K562 (cell line): ENCODE measurements at regions not wholly inside any gene's neighbourhood (a gene's known extent, or its start where the extent isn't known, plus 50 kb on each side); places are given as distances from the start of the nearest gene placed in this dataset.

Experiments used
- ATAC-seq: fragments of 200-7000 bp; cut with Tn5 transposase; 3 replicates; pipeline ENCODE4 v1.9.1; 2020; ENCODE audit warnings: moderate library complexity
- BruUV-seq: library from RNA; stranded (reverse); fragments of 400-500 nt; replicated peaks from 2 replicates; lab custom pipeline; 2021; lab: Mats Ljungman, UMichigan
- CTCF ChIA-PET: fragments of 300-600 bp; formaldehyde crosslinking; extraction: SDS; loops from one replicate; lab custom pipeline; 2021; ENCODE audit warnings: low intra/inter-chr PET ratio; lab: Yijun Ruan, JAX
- POLR2A ChIA-PET: fragments of 300-600, 350-650 bp; sonication (Branson Sonifier 250); formaldehyde crosslinking; extraction: SDS; loops from one replicate; lab custom pipeline; 2021; ENCODE audit warnings: antibody characterized with exemption, inconsistent platforms; lab: Yijun Ruan, JAX
- DNase-seq, 4 experiments: peaks; one replicate each; pipeline versions ENCODE4 v3.0.0 to v3.0.0-alpha.2; 2011 to 2018; ENCODE audit warnings: low spot score in 3 of 4, mixed read lengths in 3 of 4; ENCODE audit errors: extremely low read depth in 1 of 4
- FAIRE-seq: peaks from 2 replicates; lab custom pipeline; 2011; peaks lifted over from hg19 to GRCh38; lab: Jason Lieb, UNC
- H2AFZ ChIP-seq: 2 replicates; pipeline ENCODE4 v1.6.0; 2011; ENCODE audit warnings: low read depth, low read length, control low read depth, inconsistent platforms
- H3K27ac ChIP-seq: fragments of 200-600 bp; 3 replicates; pipeline ENCODE4 v1.8.0; 2011; ENCODE audit warnings: low read depth, mild to moderate bottlenecking, control low read depth, inconsistent platforms, low read length, moderate library complexity, mixed read lengths; ENCODE audit errors: extremely low read depth
- H3K27me3 ChIP-seq, 2 experiments: fragments of 300-600 bp in 1 of 2; 2 replicates in 1 of 2; 3 replicates in 1 of 2; pipeline versions ENCODE4 v1.6.0 to v1.8.0; 2011; ENCODE audit warnings: inconsistent platforms in 2 of 2, low read length in 2 of 2, mild to moderate bottlenecking in 1 of 2, mixed read lengths in 1 of 2, moderate library complexity in 1 of 2; ENCODE audit not compliant: control insufficient read depth in 2 of 2, insufficient read depth in 2 of 2
- H3K36me3 ChIP-seq: fragments of 300-600 bp; 3 replicates; pipeline ENCODE4 v1.8.0; 2011; ENCODE audit warnings: mild to moderate bottlenecking, low read length, inconsistent platforms; ENCODE audit not compliant: control insufficient read depth, insufficient read depth
- H3K4me1 ChIP-seq, 2 experiments: fragments of 200-600 bp in 1 of 2; replicated peaks in 1 of 2; 2 replicates in 1 of 2; 3 replicates in 1 of 2; pipeline versions ENCODE4 v1.5.1 to v1.8.0; 2011; ENCODE audit warnings: inconsistent platforms in 2 of 2, low read length in 2 of 2, mild to moderate bottlenecking in 1 of 2, mixed read lengths in 1 of 2, moderate library complexity in 1 of 2; ENCODE audit not compliant: control insufficient read depth in 2 of 2, insufficient read depth in 2 of 2
- H3K4me2 ChIP-seq: 2 replicates; pipeline ENCODE4 v1.6.1; 2011; ENCODE audit warnings: low read length, control low read depth, inconsistent platforms, mixed read lengths; ENCODE audit not compliant: insufficient read depth
- H3K4me3 ChIP-seq: fragments of 200-600 bp; sonication (generic), shearing (Covaris generic); 2 replicates; pipeline ENCODE4 v1.5.1; 2016; ENCODE audit warnings: control low read depth, inconsistent platforms
- H3K79me2 ChIP-seq: fragments of 200-600 bp; 3 replicates; pipeline ENCODE4 v1.8.0; 2011; ENCODE audit warnings: low read length, inconsistent platforms; ENCODE audit not compliant: control insufficient read depth, insufficient read depth
- H3K9ac ChIP-seq, 2 experiments: 2 replicates each; pipeline versions ENCODE4 v1.6.0 to v1.6.1; 2011; ENCODE audit warnings: low read depth in 2 of 2, low read length in 2 of 2, control low read depth in 1 of 2, inconsistent platforms in 1 of 2, mild to moderate bottlenecking in 1 of 2, mixed read lengths in 1 of 2; ENCODE audit not compliant: insufficient read depth in 1 of 2
- H3K9me1 ChIP-seq: one replicate; pipeline ENCODE4 v1.6.0; 2011; ENCODE audit warnings: inconsistent platforms, mild to moderate bottlenecking, low read length, moderate library complexity; ENCODE audit not compliant: control insufficient read depth, insufficient read depth
- H3K9me3 ChIP-seq: replicated peaks from 2 replicates; pipeline ENCODE4 v1.5.1; 2011; ENCODE audit warnings: low read depth, low read length, inconsistent platforms; ENCODE audit not compliant: control insufficient read depth, insufficient read depth
- H4K20me1 ChIP-seq: replicated peaks from 2 replicates; pipeline ENCODE4 v1.6.1; 2011; ENCODE audit warnings: low read length, inconsistent platforms, mixed read lengths; ENCODE audit not compliant: control insufficient read depth, insufficient read depth
- DLX4 ChIP-seq: fragments of 250-450 bp; sonication (Bioruptor Pico); IDR thresholded peaks from 2 replicates; pipeline ENCODE4 v1.6.1; 2021; ENCODE audit warnings: mild to moderate bottlenecking
- ETS2 ChIP-seq: IDR thresholded peaks from 2 replicates; pipeline ENCODE4 v1.6.1; 2016; ENCODE audit warnings: borderline replicate concordance, missing genetic modification characterization, mild to moderate bottlenecking, moderate library complexity, missing compliant biosample characterization; ENCODE audit not compliant: poor library complexity, severe bottlenecking
- ETV5 ChIP-seq: sonication (generic); formaldehyde crosslinking; IDR thresholded peaks from 2 replicates; pipeline ENCODE4 v1.4.0; 2020; ENCODE audit warnings: low read depth, mild to moderate bottlenecking, missing genetic modification reagents
- FOXK2 ChIP-seq, 2 experiments: fragments of 450-650 bp; IDR thresholded peaks in 1 of 2; conservative IDR thresholded peaks in 1 of 2; 2 replicates each; pipeline ENCODE4 v1.6.1; 2016; ENCODE audit warnings: low read depth in 2 of 2, mild to moderate bottlenecking in 1 of 2
- MAFG ChIP-seq: fragments of 450-650 bp; conservative IDR thresholded peaks from 2 replicates; pipeline ENCODE4 v1.6.1; 2016; ENCODE audit warnings: missing genetic modification characterization, missing compliant biosample characterization
- MAZ ChIP-seq, 2 experiments: fragments of 450-650 bp in 1 of 2; sonication (generic) in 1 of 2; formaldehyde crosslinking; IDR thresholded peaks in 1 of 2; conservative IDR thresholded peaks in 1 of 2; 2 replicates each; pipeline versions ENCODE4 v1.4.0 to v1.5.0; 2020; ENCODE audit warnings: mild to moderate bottlenecking in 1 of 2, missing genetic modification reagents in 1 of 2
- MTA1 ChIP-seq: fragments of 450-650 bp; IDR thresholded peaks from 2 replicates; pipeline ENCODE4 v1.6.1; 2017; ENCODE audit warnings: borderline replicate concordance
- NFE2 ChIP-seq: IDR thresholded peaks from 2 replicates; pipeline ENCODE4 v1.6.1; 2014; ENCODE audit warnings: antibody characterized with exemption, low read depth
- RBM34 ChIP-seq: fragments of 200-400 bp; formaldehyde crosslinking; IDR thresholded peaks from 2 replicates; pipeline ENCODE4 v1.6.1; 2018; ENCODE audit warnings: low read length, borderline replicate concordance; ENCODE audit not compliant: insufficient read depth
- XRCC4 ChIP-seq: IDR thresholded peaks from one replicate; pipeline ENCODE4 v1.6.1; 2011; ENCODE audit not compliant: insufficient read depth, insufficient read length; ENCODE audit errors: extremely low read depth
- ZBTB12 ChIP-seq: fragments of 250-450 bp; sonication (Bioruptor Pico); IDR thresholded peaks from 2 replicates; pipeline ENCODE4 v1.4.0; 2020
- ZBTB7A ChIP-seq: IDR thresholded peaks from 2 replicates; pipeline ENCODE4 v1.6.1; 2011; ENCODE audit warnings: low read depth, mild to moderate bottlenecking, low read length, moderate library complexity, borderline replicate concordance; ENCODE audit not compliant: control insufficient read depth
- ZEB2 ChIP-seq: fragments of 450-650 bp; IDR thresholded peaks from 2 replicates; pipeline ENCODE4 v1.6.1; 2016
- ZNF212 ChIP-seq: fragments of 450-650 bp; formaldehyde crosslinking; IDR thresholded peaks from 2 replicates; pipeline ENCODE4 v1.4.0; 2020; ENCODE audit warnings: mild to moderate bottlenecking
- ZNF764 ChIP-seq: fragments of 250-450 bp; sonication (Bioruptor Pico); IDR thresholded peaks from 2 replicates; pipeline ENCODE4 v1.4.0; 2020; ENCODE audit warnings: low read depth, mild to moderate bottlenecking, moderate library complexity
- WGBS: fragments of 100-300 bp; shearing (Covaris generic); methylation state at CpG from one replicate; pipeline ENCODE4 v1.1.6; 2016; ENCODE audit warnings: low coverage, mixed read lengths; ENCODE audit not compliant: insufficient coverage; ENCODE audit errors: missing lambda C conversion rate; 5-methylcytosine and 5-hydroxymethylcytosine counted together
- in situ Hi-C: fragments of 300-500 bp; cut with MboI; formaldehyde crosslinking; loops from 4 replicates; pipeline ENCODE4 v1.15.0; 2018; ENCODE audit warnings: inconsistent platforms, mixed read lengths
- intact Hi-C: fragments of 100-400 bp; cut with micrococcal nuclease; formaldehyde crosslinking; loops from 2 replicates; pipeline ENCODE4 v1.14.2; 2022

- TF ChIP-seq ZNF764 (CRISPR knock-in tag) (no peak), ETV5 (no peak), MAFG (tag) (no peak), NFE2 (no peak), ZEB2 (no peak), FOXK2 (conservative IDR thresholded peaks at IDR 0.05 in 1 of 2, IDR thresholded peaks at IDR 0.05 in 1 of 2; ENCODE audit: low read depth in 2 of 2) (no peak)
Observed at GRCh38 chr7:21269021-21269420, 158.9 kb upstream of the SP4 start (continued).

- Histone ChIP-seq H4K20me1 (no peaks in the 10 kb centered on the region), H3K9me3 (no peaks in the 10 kb centered on the region), H3K9ac (no peak overlapping the region), H3K4me1 (no peaks in the 10 kb centered on the region), H3K4me3 (no peak overlapping the region), H3K79me2 (no peaks in the 10 kb centered on the region), H3K9me1 (no peaks in the 10 kb centered on the region), H3K4me2 (no peak overlapping the region), H3K27ac (no peak overlapping the region), H2AFZ (no peak overlapping the region), H3K27me3 (0 out of 5 replicates have a peak, but pooled peaks cover 0 to 8% of the 10 kb centered on the region in 2 experiments), H3K36me3 (no peaks in the 10 kb centered on the region)
- no peak for TF ChIP-seq DLX4
- no peak for TF ChIP-seq XRCC4
- TF ChIP-seq ETS2 (tag): no peak
- TF ChIP-seq RBM34: no peak
- no peak for TF ChIP-seq MTA1
- no peak for TF ChIP-seq ZBTB12 (CRISPR knock-in tag)
- no peak for TF ChIP-seq ZNF212 (CRISPR knock-in tag)
- TF ChIP-seq MAZ (CRISPR knock-in tag; conservative IDR thresholded peaks at IDR 0.05 in 1 of 2, IDR thresholded peaks at IDR 0.05 in 1 of 2): no peak
- TF ChIP-seq ZBTB7A: no peak
- ChIA-PET CTCF (no interaction called here), POLR2A (no interaction called here)
- intact Hi-C loops (no loop called here), in situ Hi-C loops (no loop called here)
- DNase-seq (no peak), ATAC-seq (no peak), FAIRE-seq (no peak)
- no TSS peak for BruUV-seq
- WGBS: 0% methylated on average over 5 of the region's 5 CpGs
Observed at GRCh38 chr7:21276471-21277035, 151.3 kb upstream of the SP4 start.
